T follicular helper cell (primary cell): ENCODE measurements at regions not wholly inside any gene's neighbourhood (a gene's known extent, or its start where the extent isn't known, plus 50 kb on each side); places are given as distances from the start of the nearest gene placed in this dataset.
"Not testable (repeated sequence)": the region's sequence is repeated elsewhere in the genome, so short reads cannot be mapped to it uniquely, and the experiment has no call there.

Source experiments
- DNase-seq: peaks from one replicate; pipeline ENCODE4 v3.0.0-alpha.2; 2020; ENCODE audit warnings: low read depth

GRCh38 chr5:71771191-71771590 is 52.1 kb downstream of the CARTPT start:
- DNase-seq: no peak

GRCh38 chr5:71778678-71779276 is 59.7 kb downstream of the CARTPT start:
- DNase-seq: no peak

- DNase-seq: no peak
Observed at GRCh38 chr5:71780597-71780996, 61.5 kb downstream of the CARTPT start.

- no peak for DNase-seq
Observed at GRCh38 chr5:71782393-71782770, 63.3 kb downstream of the CARTPT start.

- peak; percentile 1 for DNase-seq
Observed at GRCh38 chr5:71782771-71783770, 64.0 kb downstream of the CARTPT start.

GRCh38 chr5:71783891-71784290 is 64.8 kb downstream of the CARTPT start:
- DNase-seq: no peak

- no peak for DNase-seq
Observed at GRCh38 chr5:71786337-71787055, 67.4 kb downstream of the CARTPT start.

- no peak for DNase-seq
Observed at GRCh38 chr5:71788794-71789193, 69.7 kb downstream of the CARTPT start.

- no peak for DNase-seq
Observed at GRCh38 chr5:71789746-71790145, 70.7 kb downstream of the CARTPT start.

GRCh38 chr5:71790433-71790832 is 71.4 kb downstream of the CARTPT start:
- no peak for DNase-seq

GRCh38 chr5:71792041-71792440 is 73.0 kb downstream of the CARTPT start:
- not testable (repeated sequence) for DNase-seq

- DNase-seq: no peak
Observed at GRCh38 chr5:71794061-71794695, 75.1 kb downstream of the CARTPT start.

- DNase-seq: no peak
Observed at GRCh38 chr5:71802673-71803072, 83.6 kb downstream of the CARTPT start.

GRCh38 chr5:71806711-71807110 is 87.6 kb downstream of the CARTPT start:
- no peak for DNase-seq

GRCh38 chr5:71807909-71808308 is 88.8 kb downstream of the CARTPT start:
- DNase-seq: no peak

- DNase-seq: no peak
Observed at GRCh38 chr5:71809446-71809845, 90.4 kb downstream of the CARTPT start.

- no peak for DNase-seq
Observed at GRCh38 chr5:71810023-71810422, 90.9 kb downstream of the CARTPT start.

- no peak for DNase-seq
Observed at GRCh38 chr5:71810471-71811195, 91.6 kb downstream of the CARTPT start.

- no peak for DNase-seq
Observed at GRCh38 chr5:71811779-71812178, 92.7 kb downstream of the CARTPT start.

- no peak for DNase-seq
Observed at GRCh38 chr5:71816307-71816706, 97.2 kb downstream of the CARTPT start.

GRCh38 chr5:71817891-71818290 is 98.8 kb downstream of the CARTPT start:
- no peak for DNase-seq
